ENCODE measurements at regions not wholly inside any gene's neighbourhood (a gene's known extent, or its start where the extent isn't known, plus 50 kb on each side); places are given as distances from the start of the nearest gene placed in this dataset.

DNA sequence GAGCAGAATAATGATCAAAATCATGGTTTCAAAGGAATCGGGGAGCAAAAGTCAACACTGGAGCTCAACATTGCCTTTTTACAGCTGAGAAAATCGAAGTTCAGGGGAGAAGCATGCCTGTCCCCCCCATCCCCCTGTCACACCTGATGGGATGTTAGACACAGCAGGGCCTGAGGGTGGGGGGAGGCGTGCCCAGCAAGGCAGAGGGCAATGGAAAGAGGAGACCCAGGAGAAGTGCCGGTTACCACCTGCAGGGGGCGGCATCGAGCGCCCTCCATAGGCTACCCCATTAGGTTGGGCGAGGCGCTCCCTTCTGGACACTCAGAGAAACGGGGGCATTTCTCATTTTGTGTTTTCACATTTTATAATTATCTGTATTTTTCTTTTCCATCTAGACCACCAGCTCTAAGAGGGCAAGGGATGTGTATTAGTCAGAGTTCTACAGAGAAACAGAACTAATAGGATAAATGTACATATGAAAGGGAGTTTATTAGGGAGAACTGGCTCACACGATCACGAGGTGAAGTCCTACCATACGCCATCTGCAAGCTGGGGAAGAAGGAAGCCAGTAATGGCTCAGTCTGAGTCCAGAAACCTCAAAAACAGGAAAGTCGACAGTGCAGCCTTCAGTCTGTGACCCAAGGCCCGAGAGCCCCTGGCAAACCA, 271.3 kb downstream of the LRATD1 start:
- TF ChIP-seq NRF1 (conservative IDR thresholded peaks at IDR 0.05 in 1 of 2, IDR thresholded peaks at IDR 0.05 in 1 of 2) (no peak), HMG20B (CRISPR knock-in tag; IDR thresholded peaks at IDR 0.05) (no peak), TEAD2 (tag; IDR thresholded peaks at IDR 0.05) (no peak)

Measured in K562 (cell line).